ENCODE measurements at regions not wholly inside any gene's neighbourhood (a gene's known extent, or its start where the extent isn't known, plus 50 kb on each side); places are given as distances from the start of the nearest gene placed in this dataset.

DNA sequence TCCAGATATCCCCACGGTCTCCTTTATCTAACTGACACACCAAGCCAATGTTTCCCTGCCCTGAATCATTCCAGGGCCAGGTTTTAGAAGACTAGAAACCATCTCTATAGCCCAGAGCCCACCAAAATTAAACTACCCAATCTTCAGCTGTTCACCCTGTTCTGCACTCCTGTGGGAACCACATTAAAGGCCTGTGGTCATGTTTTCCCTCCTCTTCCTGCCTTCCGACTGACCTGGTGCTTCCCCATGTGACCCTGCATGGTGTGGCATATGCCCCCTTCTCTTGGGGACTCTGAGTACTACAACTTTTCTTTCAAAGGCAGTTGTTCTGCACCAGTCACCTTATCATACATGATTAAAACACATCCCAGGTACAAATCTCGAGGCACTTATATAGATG, 155.0 kb downstream of the TMEM200A start:
- TF ChIP-seq, protein P1, sequence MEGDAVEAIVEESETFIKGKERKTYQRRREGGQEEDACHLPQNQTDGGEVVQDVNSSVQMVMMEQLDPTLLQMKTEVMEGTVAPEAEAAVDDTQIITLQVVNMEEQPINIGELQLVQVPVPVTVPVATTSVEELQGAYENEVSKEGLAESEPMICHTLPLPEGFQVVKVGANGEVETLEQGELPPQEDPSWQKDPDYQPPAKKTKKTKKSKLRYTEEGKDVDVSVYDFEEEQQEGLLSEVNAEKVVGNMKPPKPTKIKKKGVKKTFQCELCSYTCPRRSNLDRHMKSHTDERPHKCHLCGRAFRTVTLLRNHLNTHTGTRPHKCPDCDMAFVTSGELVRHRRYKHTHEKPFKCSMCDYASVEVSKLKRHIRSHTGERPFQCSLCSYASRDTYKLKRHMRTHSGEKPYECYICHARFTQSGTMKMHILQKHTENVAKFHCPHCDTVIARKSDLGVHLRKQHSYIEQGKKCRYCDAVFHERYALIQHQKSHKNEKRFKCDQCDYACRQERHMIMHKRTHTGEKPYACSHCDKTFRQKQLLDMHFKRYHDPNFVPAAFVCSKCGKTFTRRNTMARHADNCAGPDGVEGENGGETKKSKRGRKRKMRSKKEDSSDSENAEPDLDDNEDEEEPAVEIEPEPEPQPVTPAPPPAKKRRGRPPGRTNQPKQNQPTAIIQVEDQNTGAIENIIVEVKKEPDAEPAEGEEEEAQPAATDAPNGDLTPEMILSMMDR (IDR thresholded peaks at IDR 0.05; ENCODE audit: poor library complexity) = no peak
- TF ChIP-seq EZH2 (IDR thresholded peaks at IDR 0.05; ENCODE audit: borderline replicate concordance) = no peak
